ENCODE measurements at regions not wholly inside any gene's neighbourhood (a gene's known extent, or its start where the extent isn't known, plus 50 kb on each side); places are given as distances from the start of the nearest gene placed in this dataset.
"Not testable (repeated sequence)": the region's sequence is repeated elsewhere in the genome, so short reads cannot be mapped to it uniquely, and the experiment has no call there.

DNA sequence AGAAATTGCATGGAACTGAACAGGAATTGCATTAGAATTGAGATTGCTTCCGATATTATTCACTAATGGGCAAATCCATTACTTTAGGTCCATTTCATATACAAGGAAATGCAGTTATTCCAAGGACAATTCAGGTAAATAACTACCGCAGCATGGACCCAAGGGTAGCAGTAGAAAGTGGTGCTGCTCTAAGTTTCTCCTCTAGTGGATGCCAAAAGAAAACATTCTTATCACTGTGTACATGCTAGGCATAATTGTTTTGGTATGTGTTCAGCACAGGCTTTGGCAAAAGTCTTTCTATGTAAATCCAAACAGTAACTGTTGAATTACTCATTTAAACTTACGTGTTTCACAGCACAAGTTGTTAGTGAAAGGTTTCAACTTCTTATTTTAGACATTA is 890.1 kb upstream of the ADAMTS5 start:
- TF ChIP-seq CTCF (IDR thresholded peaks at IDR 0.05; ENCODE audit: insufficient read depth, low read length, poor library complexity, severe bottlenecking); EZH2phosphoT487 (conservative IDR thresholded peaks at IDR 0.05; ENCODE audit: low read length): not testable (repeated sequence)
